ENCODE measurements at regions not wholly inside any gene's neighbourhood (a gene's known extent, or its start where the extent isn't known, plus 50 kb on each side); places are given as distances from the start of the nearest gene placed in this dataset.

DNA sequence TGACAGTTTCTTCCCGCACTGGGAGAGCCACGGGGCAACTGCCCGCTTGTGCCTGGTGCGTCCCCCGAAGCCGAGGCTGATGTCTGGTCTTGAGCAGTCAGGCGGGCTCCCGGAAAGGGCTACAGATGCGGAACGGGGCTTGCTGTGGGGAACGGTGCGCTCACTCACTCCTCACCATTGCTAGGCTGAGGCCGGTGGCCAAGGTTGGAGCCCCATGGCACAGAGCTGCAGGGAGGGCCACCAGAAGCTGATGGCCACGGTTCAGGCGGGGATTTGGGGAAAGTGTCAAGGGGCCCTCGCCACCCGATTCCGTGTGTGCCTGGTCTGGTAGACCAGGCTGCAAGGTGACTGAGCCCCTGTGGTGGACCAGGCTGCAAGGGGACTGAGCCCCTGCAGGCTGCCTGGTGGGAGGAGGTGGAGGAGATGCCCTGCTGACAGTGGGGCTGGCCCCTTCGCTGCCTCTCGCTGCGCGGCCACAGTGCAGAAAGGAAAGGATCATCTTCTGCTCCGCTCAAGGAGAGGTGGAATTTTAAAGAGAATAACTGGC, 1315.8 kb downstream of the BRD1 start:
- TF ChIP-seq, protein P1, sequence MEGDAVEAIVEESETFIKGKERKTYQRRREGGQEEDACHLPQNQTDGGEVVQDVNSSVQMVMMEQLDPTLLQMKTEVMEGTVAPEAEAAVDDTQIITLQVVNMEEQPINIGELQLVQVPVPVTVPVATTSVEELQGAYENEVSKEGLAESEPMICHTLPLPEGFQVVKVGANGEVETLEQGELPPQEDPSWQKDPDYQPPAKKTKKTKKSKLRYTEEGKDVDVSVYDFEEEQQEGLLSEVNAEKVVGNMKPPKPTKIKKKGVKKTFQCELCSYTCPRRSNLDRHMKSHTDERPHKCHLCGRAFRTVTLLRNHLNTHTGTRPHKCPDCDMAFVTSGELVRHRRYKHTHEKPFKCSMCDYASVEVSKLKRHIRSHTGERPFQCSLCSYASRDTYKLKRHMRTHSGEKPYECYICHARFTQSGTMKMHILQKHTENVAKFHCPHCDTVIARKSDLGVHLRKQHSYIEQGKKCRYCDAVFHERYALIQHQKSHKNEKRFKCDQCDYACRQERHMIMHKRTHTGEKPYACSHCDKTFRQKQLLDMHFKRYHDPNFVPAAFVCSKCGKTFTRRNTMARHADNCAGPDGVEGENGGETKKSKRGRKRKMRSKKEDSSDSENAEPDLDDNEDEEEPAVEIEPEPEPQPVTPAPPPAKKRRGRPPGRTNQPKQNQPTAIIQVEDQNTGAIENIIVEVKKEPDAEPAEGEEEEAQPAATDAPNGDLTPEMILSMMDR (IDR thresholded peaks at IDR 0.05; ENCODE audit: control insufficient read depth, extremely low read depth, insufficient read depth), result no peak
- H3K4me3 ChIP-seq (ENCODE audit: low read depth, low read length), result no peak overlapping the region
- DNase-seq (ENCODE audit: low read depth), result no peak

DNA sequence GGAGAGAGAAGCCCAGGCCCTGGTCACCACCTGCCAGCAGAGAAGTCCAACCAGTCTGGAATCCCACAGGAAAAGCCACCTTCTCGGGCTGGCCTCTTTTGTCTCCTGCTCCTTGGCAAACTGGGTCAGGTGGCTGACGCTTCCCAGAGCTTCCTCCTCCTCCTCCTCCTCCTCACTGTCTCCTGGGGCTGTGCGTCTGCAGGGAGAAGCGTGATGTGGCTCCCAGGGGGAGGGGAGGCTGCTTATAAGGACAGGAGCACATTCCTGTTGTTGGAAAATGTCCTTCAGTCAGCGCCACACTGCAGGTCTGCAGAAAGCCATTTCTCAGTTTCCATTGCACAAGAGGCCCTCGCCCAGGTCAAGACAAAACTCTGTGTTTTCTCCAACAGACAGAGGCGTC, 1316.5 kb downstream of the BRD1 start:
- TF ChIP-seq, protein P1 (IDR thresholded peaks at IDR 0.05; ENCODE audit: control insufficient read depth, extremely low read depth, insufficient read depth), result no peak
- no peak for DNase-seq (ENCODE audit: low read depth)

DNA sequence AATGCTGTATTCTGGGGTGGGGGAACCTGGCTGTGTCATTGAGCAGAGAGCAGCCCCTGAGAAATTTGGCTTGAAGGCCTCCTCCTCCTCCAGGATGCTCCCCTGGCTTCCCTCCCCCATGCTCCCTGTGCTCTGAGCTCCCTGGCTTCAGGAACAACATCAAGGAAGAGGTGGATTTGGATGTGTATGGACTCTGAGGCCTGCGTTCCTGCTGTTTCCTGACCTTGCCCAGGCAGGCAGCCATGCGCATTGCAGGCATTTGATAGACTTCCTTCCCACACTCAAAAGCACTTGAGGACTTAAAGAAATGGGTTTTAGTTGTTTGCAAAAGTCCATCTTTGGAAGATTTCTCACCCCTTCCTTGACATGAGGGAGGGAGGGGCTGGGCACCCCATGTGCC, 1317.1 kb downstream of the BRD1 start:
- no peak overlapping the region for H3K4me3 ChIP-seq (ENCODE audit: low read depth, low read length)
- no peak for DNase-seq (ENCODE audit: low read depth)
- TF ChIP-seq, protein P1 (IDR thresholded peaks at IDR 0.05; ENCODE audit: control insufficient read depth, extremely low read depth, insufficient read depth), result no peak

More for the DNA sequence above, 1316.5 kb downstream of the BRD1 start:
- H3K4me3 ChIP-seq (ENCODE audit: low read depth, low read length), result no peak overlapping the region

DNA sequence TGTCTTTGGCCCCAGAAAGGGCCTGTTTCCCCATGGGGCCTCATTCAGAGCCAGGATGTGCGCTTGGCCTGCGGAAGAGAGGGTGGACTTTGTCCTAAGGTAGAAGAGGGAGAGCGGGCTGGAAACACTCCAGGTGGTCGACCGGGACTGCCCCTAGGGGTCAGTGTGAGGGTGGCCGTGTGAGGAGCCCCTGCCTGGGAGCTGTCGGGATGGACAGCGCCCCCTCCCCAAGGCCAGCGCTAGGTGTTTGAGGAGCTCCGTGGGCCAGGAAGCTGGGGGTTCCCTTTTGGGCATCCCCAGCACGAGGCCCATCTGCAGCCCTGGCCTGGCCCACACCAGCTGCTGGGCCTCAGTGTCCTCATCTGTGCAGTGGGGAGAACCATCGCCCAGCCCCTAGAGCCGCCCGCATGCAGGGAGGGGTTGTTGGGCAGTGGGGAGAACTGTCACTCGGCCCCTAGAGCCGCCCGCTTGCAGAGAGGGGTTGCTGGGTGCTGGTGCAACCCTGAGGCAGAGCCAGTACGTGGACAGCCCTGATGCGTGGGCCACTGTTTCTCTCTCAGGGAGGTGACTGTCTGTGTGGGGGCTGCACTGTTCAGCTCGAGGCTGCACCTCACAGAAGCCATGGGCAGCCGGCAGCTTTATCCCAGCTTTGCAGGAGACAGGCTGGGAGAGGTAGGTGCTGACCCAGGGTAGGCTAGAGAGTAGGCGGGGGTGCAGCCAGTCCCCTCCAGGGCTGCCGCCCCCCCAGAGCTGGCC, 1319.9 kb downstream of the BRD1 start:
- DNase-seq (ENCODE audit: low read depth), result no peak
- no peak overlapping the region for H3K4me3 ChIP-seq (ENCODE audit: low read depth, low read length)
- TF ChIP-seq, protein P1 (IDR thresholded peaks at IDR 0.05; ENCODE audit: control insufficient read depth, extremely low read depth, insufficient read depth), result no peak

DNA sequence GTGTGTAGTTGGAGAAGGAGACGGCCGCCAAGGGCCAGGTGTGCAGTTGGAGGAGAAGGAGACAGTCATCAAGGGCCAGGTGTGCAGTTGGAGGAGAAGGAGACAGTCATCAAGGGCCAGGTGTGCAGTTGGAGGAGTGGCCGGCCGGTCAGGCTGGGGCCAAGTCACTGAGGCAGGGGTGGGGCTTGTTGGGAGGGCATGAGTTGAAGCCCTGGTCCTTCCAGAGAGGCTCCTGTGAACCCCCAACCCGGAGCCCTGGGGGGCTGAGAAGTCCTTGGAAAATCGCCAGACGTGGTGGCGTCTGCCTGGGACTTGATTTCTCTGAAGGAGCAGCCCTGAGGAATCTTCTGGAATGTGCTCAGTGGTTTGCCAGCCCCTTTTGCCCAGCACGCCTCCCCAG, 1320.5 kb downstream of the BRD1 start:
- no peak overlapping the region for H3K4me3 ChIP-seq (ENCODE audit: low read depth, low read length)
- DNase-seq (ENCODE audit: low read depth), result no peak
- TF ChIP-seq, protein P1 (IDR thresholded peaks at IDR 0.05; ENCODE audit: control insufficient read depth, extremely low read depth, insufficient read depth), result no peak

DNA sequence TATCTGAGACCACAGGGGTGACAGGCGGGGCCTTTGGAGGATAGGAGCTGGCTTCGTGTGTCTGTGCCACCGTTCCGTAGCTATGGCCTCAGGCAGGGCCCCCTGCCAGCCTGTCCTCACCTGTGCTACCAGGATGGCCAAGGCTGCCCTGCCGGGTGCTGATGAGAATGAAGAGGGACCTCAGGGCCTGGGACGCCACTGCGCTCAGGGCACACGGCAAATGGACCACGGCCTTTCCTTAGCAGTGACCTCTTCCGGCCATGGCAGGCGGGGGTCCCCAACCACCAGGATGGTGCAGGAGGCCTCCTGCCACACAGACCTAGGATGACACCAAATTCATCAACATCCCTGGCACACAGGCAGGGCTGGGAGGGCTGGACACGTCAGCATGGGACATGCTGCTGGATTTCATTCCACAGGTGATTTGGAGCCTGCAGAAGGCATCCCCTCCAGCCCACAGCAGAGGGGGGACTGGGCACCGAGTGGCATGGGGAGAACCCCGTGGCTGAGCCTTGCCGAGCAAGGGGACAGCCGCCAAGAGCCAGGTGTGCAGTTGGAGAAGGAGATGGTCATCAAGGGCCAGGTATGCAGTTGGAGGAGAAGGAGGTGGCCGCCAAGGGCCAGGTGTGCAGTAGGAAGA, 1321.0 kb downstream of the BRD1 start:
- DNase-seq (ENCODE audit: low read depth), result no peak
- TF ChIP-seq, protein P1 (IDR thresholded peaks at IDR 0.05; ENCODE audit: control insufficient read depth, extremely low read depth, insufficient read depth), result no peak
- no peak overlapping the region for H3K4me3 ChIP-seq (ENCODE audit: low read depth, low read length)
